Esophagus (tissue), 2 donors: ENCODE measurements at regions not wholly inside any gene's neighbourhood (a gene's known extent, or its start where the extent isn't known, plus 50 kb on each side); places are given as distances from the start of the nearest gene placed in this dataset.
"Not testable (repeated sequence)": the region's sequence is repeated elsewhere in the genome, so short reads cannot be mapped to it uniquely, and the experiment has no call there.

Experiments
- H3K27ac ChIP-seq, 2 donors: one replicate each; pipeline ENCODE4 v1.5.1; 2013; ENCODE audit warnings: low read depth in 2 of 2, mild to moderate bottlenecking in 2 of 2, inconsistent platforms in 1 of 2, low read length in 1 of 2, moderate library complexity in 1 of 2
- H3K27me3 ChIP-seq, 2 donors: one replicate each; pipeline ENCODE4 v1.6.1; 2013; ENCODE audit warnings: low read length in 2 of 2, control low read depth in 1 of 2, mild to moderate bottlenecking in 1 of 2; ENCODE audit not compliant: insufficient read depth in 2 of 2, control insufficient read depth in 1 of 2
- H3K36me3 ChIP-seq, 2 donors: one replicate each; pipeline ENCODE4 v1.6.1; 2013; ENCODE audit warnings: low read length in 1 of 2; ENCODE audit not compliant: control insufficient read depth in 2 of 2, insufficient read depth in 2 of 2
- H3K4me1 ChIP-seq, 2 donors: one replicate each; pipeline ENCODE4 v1.6.1; 2013; ENCODE audit warnings: low read length in 1 of 2; ENCODE audit not compliant: control insufficient read depth in 2 of 2, insufficient read depth in 2 of 2
- H3K4me3 ChIP-seq, 2 donors: one replicate each; pipeline ENCODE4 v1.5.1; 2013; ENCODE audit warnings: low read length in 2 of 2, mild to moderate bottlenecking in 2 of 2, low read depth in 1 of 2, moderate library complexity in 1 of 2
- H3K9me3 ChIP-seq, 2 donors: one replicate each; pipeline ENCODE4 v1.6.1; 2013; ENCODE audit warnings: mild to moderate bottlenecking in 2 of 2, low read depth in 1 of 2, low read length in 1 of 2, moderate library complexity in 1 of 2; ENCODE audit not compliant: control insufficient read depth in 2 of 2, insufficient read depth in 1 of 2
- WGBS, 2 donors: extraction: QIAGEN DNeasy Blood & Tissue Kit; methylation state at CpG; one replicate each; pipeline ENCODE4 v1.1.7; 2013; 5-methylcytosine and 5-hydroxymethylcytosine counted together
- donor health status: healthy with polysubstance abuse.
- donor health status: Bipolar disorder and iron deficiency.

DNA sequence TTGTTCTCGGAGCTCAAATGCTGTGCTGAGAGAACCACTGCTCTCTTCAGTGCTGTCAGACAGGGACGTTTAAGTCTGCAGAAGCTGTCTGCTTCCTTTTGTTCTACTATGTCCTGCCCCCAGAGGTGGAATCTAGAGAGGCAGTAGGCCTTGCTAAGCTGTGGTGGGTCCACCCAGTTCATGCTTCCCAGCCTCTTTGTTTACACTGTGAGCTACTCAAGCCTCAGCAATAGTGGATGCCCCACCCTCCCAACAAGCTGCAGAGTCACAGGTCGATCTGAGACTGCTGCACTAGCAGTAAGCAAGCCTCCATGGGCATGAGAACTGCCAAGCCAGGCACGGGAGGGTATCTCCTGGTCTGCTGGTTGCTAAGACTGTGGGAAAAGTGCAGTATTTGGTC is 102.8 kb upstream of the SRD5A2 start:
- WGBS, 2 donors: 46 to 48% methylated on average over 4 of the region's 4 CpGs
- not testable (repeated sequence) for H3K9me3 ChIP-seq, H3K27ac ChIP-seq, H3K4me3 ChIP-seq, H3K27me3 ChIP-seq, H3K4me1 ChIP-seq, H3K36me3 ChIP-seq

DNA sequence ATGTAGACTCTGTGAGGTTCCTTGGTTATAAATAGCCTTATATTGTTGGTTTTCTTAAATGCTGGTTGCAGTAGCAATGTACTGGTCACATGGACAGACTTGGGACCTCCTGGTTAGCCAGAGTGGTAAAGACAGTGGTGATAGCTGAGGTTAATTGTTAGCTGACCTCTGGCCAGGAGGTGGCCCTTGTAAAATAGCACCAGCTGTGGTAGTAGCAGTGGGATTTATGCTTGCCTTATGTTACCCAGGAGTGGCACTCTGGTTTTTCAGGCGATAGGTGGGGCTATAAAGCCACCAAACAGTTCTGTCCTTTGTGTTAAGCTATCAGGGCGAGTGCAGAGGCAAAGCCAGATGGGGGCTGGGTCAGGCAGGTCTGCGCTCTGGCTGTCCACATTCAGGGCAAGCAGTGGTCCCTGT is 94.8 kb upstream of the SRD5A2 start:
- Histone ChIP-seq H3K9me3 (peaks cover 0 to 4% of the 10 kb centered on the region in 2 donors), H3K4me1 (no peaks in the 10 kb centered on the region), H3K27me3 (no peaks in the 10 kb centered on the region), H3K27ac (no peak overlapping the region), H3K4me3 (no peak overlapping the region), H3K36me3 (no peaks in the 10 kb centered on the region)
- 40 to 62% methylated on average over 3 of the region's 3 CpGs for WGBS, 2 donors

DNA sequence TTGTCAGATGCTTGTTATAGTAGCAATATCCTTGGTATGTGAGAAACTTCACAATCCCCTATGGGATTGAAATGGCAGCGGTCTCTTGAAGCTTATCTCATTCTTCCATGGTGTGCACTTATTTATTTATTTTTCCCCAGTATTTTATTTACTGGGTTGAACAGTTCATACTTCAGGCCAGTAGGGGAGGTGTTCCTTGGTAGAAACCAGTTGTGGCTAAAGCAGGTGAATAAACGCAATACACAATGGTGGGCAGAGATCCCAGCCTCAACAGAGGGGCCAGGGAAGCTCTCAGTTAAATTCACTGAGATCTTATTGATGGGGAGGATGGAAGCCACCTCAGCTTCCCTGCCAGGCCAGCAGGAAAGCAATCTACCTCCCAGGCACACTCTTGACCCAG is 93.7 kb upstream of the SRD5A2 start:
- WGBS, 2 donors: 83 to 87% methylated on average over 2 of the region's 2 CpGs

DNA sequence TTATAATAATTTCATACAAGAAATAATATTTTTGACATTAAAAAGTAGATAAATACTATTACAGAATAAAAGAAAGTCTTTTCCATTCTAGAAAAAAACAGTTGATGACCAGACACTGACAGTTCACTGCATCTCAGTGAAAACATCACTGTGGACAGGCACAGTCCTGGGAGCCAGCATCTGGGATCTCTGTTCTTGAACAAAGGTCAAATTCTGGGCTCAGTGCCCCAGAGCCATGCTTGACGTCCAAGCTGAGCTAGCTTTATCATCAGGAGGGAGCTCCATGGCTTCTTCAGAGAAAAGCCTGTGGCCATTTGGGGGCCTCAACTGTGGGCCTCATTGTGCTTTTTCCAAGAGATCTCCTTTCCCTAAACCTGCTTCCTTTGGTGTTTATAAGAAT is 86.1 kb upstream of the SRD5A2 start:
- no peaks in the 10 kb centered on the region for H3K36me3 ChIP-seq
- H3K9me3 ChIP-seq: no peaks in the 10 kb centered on the region
- 36 to 46% methylated on average over 1 of the region's 1 CpG for WGBS, 2 donors
- H3K4me1 ChIP-seq: no peaks in the 10 kb centered on the region
- H3K27ac ChIP-seq: no peak overlapping the region
- H3K4me3 ChIP-seq: no peak overlapping the region
- no peaks in the 10 kb centered on the region for H3K27me3 ChIP-seq

More for the DNA sequence above, 93.7 kb upstream of the SRD5A2 start:
- Histone ChIP-seq H3K27ac (no peak overlapping the region), H3K4me3 (no peak overlapping the region), H3K27me3 (no peaks in the 10 kb centered on the region), H3K36me3 (no peaks in the 10 kb centered on the region), H3K9me3 (peaks cover 0 to 4% of the 10 kb centered on the region in 2 donors), H3K4me1 (no peaks in the 10 kb centered on the region)

DNA sequence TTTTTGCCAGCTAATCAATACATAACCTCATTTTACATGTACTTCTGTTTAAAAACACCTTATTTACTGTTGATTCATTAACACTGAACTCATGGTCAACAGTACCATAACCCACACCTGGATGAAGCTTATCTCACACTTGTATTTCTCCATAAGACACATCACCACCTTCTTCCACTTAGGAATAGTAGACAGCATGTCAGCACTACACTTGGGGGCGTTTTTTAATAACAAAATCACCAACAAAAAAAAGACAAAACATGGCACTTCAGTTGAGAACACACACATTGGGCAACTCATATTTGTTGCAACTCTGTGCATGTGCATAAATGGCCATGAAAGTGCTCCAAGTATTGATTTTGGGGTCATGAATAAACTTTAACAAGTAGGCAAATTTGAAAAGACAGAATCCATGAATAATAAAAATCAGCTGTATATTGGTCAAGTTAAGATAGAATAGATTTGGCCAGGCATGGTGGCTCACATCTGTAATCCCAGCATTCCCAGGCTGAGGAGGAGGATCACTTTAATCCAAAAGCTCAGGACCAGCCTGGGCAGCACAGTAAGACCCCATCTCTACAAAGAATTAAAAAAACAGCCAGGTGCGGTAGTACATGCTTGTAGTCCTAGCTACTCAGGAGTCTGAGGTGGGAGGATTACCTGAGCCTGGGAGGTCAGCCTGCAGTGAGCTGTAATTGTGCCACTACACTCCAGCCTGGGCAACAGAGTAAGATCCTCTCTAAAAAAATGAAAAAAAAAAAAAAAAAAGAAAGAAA is 84.4 kb upstream of the SRD5A2 start:
- H3K27ac ChIP-seq: no peak overlapping the region
- no peaks in the 10 kb centered on the region for H3K27me3 ChIP-seq
- 79 to 81% methylated on average over 2 of the region's 2 CpGs for WGBS, 2 donors
- no peaks in the 10 kb centered on the region for H3K4me1 ChIP-seq
- H3K36me3 ChIP-seq: no peaks in the 10 kb centered on the region
- H3K9me3 ChIP-seq: no peaks in the 10 kb centered on the region
- H3K4me3 ChIP-seq: no peak overlapping the region

DNA sequence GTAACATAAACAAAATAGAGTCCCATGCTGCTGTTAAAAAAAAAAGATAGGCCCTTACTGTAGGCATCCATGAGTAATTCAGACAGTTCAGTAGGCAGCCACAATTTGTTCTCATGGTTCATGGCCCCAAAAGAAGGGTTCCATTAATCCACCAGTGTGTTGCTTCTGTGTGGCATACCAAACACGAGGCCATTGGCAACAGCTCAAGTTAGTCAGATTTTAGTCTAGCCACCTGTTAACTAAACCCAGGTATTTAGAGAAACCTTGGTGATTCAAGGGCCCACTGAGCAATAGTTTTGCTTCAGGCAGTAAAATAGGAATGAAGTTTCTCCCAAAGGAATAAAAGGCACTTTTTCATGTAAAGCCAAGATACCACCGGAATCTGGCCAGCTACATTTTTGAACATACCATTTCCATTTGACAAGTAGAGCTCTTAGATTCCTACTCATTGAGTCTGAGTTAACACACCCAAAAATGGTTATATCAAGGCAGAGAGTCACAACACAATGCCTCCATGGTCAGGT is 80.1 kb upstream of the SRD5A2 start:
- no peaks in the 10 kb centered on the region for H3K4me1 ChIP-seq
- H3K27me3 ChIP-seq: no peaks in the 10 kb centered on the region
- WGBS, 2 donors: 45 to 69% methylated on average over 2 of the region's 2 CpGs
- no peak overlapping the region for H3K27ac ChIP-seq
- H3K4me3 ChIP-seq: no peak overlapping the region
- H3K36me3 ChIP-seq: no peaks in the 10 kb centered on the region
- H3K9me3 ChIP-seq: no peaks in the 10 kb centered on the region

DNA sequence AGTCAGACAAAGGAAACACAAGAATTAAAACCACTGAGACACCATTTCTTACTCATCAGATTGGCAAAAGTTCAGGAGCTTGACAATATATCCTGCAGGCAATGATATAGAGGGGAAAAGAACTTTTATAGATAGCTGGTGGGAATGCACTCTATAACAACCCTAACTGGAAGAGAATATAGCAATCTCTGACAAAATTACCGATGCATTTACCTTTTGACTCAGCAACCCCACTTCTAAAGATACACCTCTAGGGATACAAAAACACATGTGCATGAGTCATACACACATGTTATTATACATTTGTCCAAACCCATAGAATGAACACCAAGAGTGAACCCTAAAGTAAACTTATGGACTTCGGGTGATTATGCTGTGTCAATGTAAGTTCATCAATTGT is 79.4 kb upstream of the SRD5A2 start:
- no peaks in the 10 kb centered on the region for H3K4me1 ChIP-seq
- no peaks in the 10 kb centered on the region for H3K9me3 ChIP-seq
- no peak overlapping the region for H3K4me3 ChIP-seq
- no peaks in the 10 kb centered on the region for H3K27me3 ChIP-seq
- no peak overlapping the region for H3K27ac ChIP-seq
- H3K36me3 ChIP-seq: no peaks in the 10 kb centered on the region
- 71 to 72% methylated on average over 2 of the region's 2 CpGs for WGBS, 2 donors

DNA sequence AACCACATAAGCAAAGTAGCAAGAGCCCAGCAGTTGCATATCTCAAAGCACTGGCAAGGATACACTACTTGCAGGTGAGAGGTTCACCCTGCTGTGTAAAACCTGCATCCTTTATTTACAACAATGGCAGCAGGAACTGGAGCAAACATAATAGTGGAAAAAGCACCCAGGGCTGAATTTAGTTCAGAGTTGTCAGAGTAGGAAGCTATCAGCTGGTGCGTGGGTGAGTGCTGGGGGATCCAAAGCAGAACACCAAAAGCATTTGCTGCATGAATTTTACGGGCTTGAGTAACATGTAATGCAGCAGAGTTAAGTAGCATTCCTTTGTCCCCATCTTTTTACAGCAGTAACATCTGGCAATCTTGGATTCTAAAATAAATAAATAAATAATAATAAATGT is 73.5 kb upstream of the SRD5A2 start:
- Histone ChIP-seq H3K9me3 (no peaks in the 10 kb centered on the region), H3K36me3 (no peaks in the 10 kb centered on the region), H3K27me3 (no peaks in the 10 kb centered on the region), H3K4me3 (no peak overlapping the region), H3K27ac (no peak overlapping the region), H3K4me1 (no peaks in the 10 kb centered on the region)
- WGBS, 2 donors: 58 to 68% methylated on average over 2 of the region's 2 CpGs

DNA sequence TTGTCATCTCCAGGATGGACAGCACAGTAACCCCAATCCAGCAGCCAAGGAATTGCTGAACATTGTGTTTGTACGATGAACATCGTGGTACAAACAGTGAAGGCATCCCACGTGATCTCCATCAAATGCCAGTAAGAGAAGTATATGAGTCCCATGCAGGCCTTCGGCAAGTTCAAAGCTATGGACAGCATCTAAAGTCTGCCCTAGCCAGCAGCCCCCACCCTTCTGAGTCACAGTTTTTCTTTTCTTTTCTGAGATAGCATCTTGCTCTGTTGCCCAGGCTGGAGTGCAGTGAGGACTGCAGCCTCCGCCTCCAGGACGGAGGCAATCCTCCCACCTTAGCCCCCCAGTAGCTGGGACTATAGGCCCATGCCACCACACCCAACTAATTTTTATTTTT is 71.0 kb upstream of the SRD5A2 start:
- no peaks in the 10 kb centered on the region for H3K9me3 ChIP-seq
- H3K27ac ChIP-seq: no peak overlapping the region
- WGBS, 2 donors: 94 to 96% methylated on average over 6 of the region's 6 CpGs
- no peak overlapping the region for H3K4me3 ChIP-seq
- H3K36me3 ChIP-seq: no peaks in the 10 kb centered on the region
- no peaks in the 10 kb centered on the region for H3K4me1 ChIP-seq
- no peaks in the 10 kb centered on the region for H3K27me3 ChIP-seq

DNA sequence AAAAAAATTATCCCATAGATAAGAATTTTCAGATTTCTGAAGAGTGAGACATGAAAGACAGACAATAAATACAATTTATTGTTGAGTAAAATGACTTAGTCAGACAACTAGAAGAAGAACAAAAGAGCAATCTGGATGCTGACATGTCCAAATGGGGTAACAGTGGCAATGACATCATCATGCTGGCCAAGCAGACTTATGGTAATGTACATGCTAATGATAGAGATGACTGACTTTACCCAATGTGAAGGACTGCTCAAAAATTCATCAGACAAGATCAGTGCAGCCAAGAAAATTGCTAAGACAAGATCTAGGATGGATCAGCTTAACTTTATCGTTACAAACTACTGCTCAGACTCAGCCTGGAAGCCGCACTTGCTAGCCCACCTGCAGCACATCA is 70.5 kb upstream of the SRD5A2 start:
- no peak overlapping the region for H3K27ac ChIP-seq
- H3K4me3 ChIP-seq: no peak overlapping the region
- WGBS, 2 donors: 92 to 95% methylated on average over 2 of the region's 2 CpGs
- no peaks in the 10 kb centered on the region for H3K4me1 ChIP-seq
- no peaks in the 10 kb centered on the region for H3K9me3 ChIP-seq
- no peaks in the 10 kb centered on the region for H3K36me3 ChIP-seq
- H3K27me3 ChIP-seq: no peaks in the 10 kb centered on the region
